Activated naive CD8-positive, alpha-beta T cell treated with anti-CD3 and anti-CD28 coated beads, Interleukin-2, amount 10 ng/mL, durations not matched to agents 7 days and 5 days (primary cell): ENCODE measurements at regions not wholly inside any gene's neighbourhood (a gene's known extent, or its start where the extent isn't known, plus 50 kb on each side); places are given as distances from the start of the nearest gene placed in this dataset.

Source experiments
- ATAC-seq: fragments of 150-1000 bp; cut with Tn5 transposase; one replicate; pipeline ENCODE4 v1.10.0; 2021; ENCODE audit warnings: low read depth, moderate library complexity
- POLR2A ChIA-PET: fragments of 350-600 bp; sonication (Branson Sonifier 250); formaldehyde crosslinking; loops from one replicate; lab custom pipeline; 2021; ENCODE audit warnings: antibody characterized with exemption; lab: Charles Lee
- DNase-seq: peaks from one replicate; pipeline ENCODE4 v3.0.0; 2021
- H3K27ac Mint-ChIP-seq: one replicate; pipeline ENCODE4 v1.8.0; 2022; ENCODE audit warnings: mild to moderate bottlenecking, mixed read lengths
- H3K27me3 Mint-ChIP-seq: one replicate; pipeline ENCODE4 v1.8.0; 2022; ENCODE audit warnings: mild to moderate bottlenecking, moderate library complexity, mixed read lengths
- H3K36me3 Mint-ChIP-seq: one replicate; pipeline ENCODE4 v1.8.0; 2021; ENCODE audit warnings: mild to moderate bottlenecking, mixed read lengths
- H3K4me1 Mint-ChIP-seq: one replicate; pipeline ENCODE4 v1.8.0; 2021; ENCODE audit warnings: mixed read lengths
- H3K4me3 Mint-ChIP-seq: one replicate; pipeline ENCODE4 v1.8.0; 2022; ENCODE audit warnings: mild to moderate bottlenecking, moderate library complexity, mixed read lengths
- H3K9me3 Mint-ChIP-seq: one replicate; pipeline ENCODE4 v1.8.0; 2021; ENCODE audit warnings: mixed read lengths

GRCh38 chr10:113988535-113988934, 55.1 kb upstream of the ADRB1 start:
- POLR2A ChIA-PET: no interaction called here
- ATAC-seq (no peak), DNase-seq (no peak)
- peaks cover 84% of the 10 kb centered on the region for H3K27me3 Mint-ChIP-seq
- no peak overlapping the region for H3K27ac Mint-ChIP-seq
- H3K4me1 Mint-ChIP-seq: peaks cover 16% of the 10 kb centered on the region
- H3K9me3 Mint-ChIP-seq: peaks cover 18% of the 10 kb centered on the region
- no peak overlapping the region for H3K4me3 Mint-ChIP-seq
- H3K36me3 Mint-ChIP-seq: peaks cover 12% of the 10 kb centered on the region

GRCh38 chr10:113991091-113991860, 52.4 kb upstream of the ADRB1 start:
- H3K4me3 Mint-ChIP-seq: no peak overlapping the region
- DNase-seq: peak; percentile 50
- POLR2A ChIA-PET: interaction anchor here (0.6 kb wide), 1 partner anchor 288 kb away, joined by 6 read pairs; no protein-coding TSS in a partner anchor
- ATAC-seq: no peak
- H3K9me3 Mint-ChIP-seq: peaks cover 17% of the 10 kb centered on the region
- no peak overlapping the region for H3K27ac Mint-ChIP-seq
- H3K27me3 Mint-ChIP-seq: peaks cover 88% of the 10 kb centered on the region
- H3K36me3 Mint-ChIP-seq: peaks cover 10% of the 10 kb centered on the region
- peaks cover 14% of the 10 kb centered on the region for H3K4me1 Mint-ChIP-seq

- Mint-ChIP-seq H3K27me3 (peaks cover 88% of the 10 kb centered on the region), H3K36me3 (peaks cover 4% of the 10 kb centered on the region), H3K27ac (no peak overlapping the region), H3K4me1 (peaks cover 14% of the 10 kb centered on the region), H3K4me3 (no peak overlapping the region), H3K9me3 (peaks cover 7% of the 10 kb centered on the region)
- POLR2A ChIA-PET: no interaction called here
- ATAC-seq (no peak), DNase-seq (no peak)
These were observed 51.1 kb upstream of the ADRB1 start for GRCh38 chr10:113992471-113993011.

GRCh38 chr10:113993489-113993991, 50.1 kb upstream of the ADRB1 start:
- ATAC-seq: no peak
- POLR2A ChIA-PET: no interaction called here
- Mint-ChIP-seq H3K27ac (no peak overlapping the region), H3K4me3 (no peak overlapping the region), H3K27me3 (peaks cover 84% of the 10 kb centered on the region), H3K9me3 (no peaks in the 10 kb centered on the region), H3K36me3 (no peaks in the 10 kb centered on the region), H3K4me1 (peaks cover 14% of the 10 kb centered on the region)
- no peak for DNase-seq
